ENCODE measurements at regions not wholly inside any gene's neighbourhood (a gene's known extent, or its start where the extent isn't known, plus 50 kb on each side); places are given as distances from the start of the nearest gene placed in this dataset.
A peak's percentile ranks its signal among the peaks of the same experiment; 100 is the strongest.

DNA sequence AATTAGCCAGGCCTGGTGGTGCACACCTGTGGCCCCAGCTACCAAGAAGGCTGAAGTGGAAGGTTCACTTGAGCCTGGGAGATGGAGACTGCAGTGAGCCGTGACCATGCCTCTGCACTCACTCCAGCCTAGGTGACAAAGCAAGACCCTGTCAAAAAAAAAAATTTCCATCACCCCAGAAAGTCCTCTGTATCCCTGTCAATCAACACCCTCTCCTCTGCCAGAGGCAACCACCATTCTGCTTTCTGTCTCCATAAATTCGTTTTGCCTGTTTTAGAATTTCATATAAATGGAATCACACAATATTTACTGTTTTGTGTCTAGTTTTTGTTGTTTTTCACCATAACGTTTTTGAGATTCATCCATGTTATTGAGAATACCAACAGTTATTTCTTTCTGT is 141.6 kb upstream of the SLC45A1 start:
- peak in 1 of 10 donors; percentile 24 for DNase-seq
- intact Hi-C loops (cut with DNase I), result no loop called here

DNA sequence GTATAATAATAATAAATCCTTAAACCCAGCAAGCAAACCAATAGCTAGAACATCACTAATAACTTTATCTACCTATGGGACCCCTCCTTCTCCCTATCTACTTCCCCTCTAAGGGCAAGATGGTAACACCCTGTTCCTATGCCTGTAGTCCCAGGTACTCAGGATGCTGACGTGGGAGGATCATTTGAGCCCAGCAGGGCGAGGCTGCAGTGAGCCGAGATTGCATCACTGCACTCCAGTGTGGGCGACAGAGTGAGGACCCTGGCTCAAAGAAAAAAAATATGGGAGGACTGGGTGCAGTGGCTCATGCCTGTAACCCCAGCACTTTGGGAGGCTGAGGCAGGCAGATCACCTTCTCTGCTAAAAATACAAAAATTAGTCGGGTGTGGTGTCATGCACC is 143.1 kb upstream of the SLC45A1 start:
- peak in 1 of 10 donors; percentile 26 for DNase-seq
- intact Hi-C loops (cut with DNase I), result no loop called here

DNA sequence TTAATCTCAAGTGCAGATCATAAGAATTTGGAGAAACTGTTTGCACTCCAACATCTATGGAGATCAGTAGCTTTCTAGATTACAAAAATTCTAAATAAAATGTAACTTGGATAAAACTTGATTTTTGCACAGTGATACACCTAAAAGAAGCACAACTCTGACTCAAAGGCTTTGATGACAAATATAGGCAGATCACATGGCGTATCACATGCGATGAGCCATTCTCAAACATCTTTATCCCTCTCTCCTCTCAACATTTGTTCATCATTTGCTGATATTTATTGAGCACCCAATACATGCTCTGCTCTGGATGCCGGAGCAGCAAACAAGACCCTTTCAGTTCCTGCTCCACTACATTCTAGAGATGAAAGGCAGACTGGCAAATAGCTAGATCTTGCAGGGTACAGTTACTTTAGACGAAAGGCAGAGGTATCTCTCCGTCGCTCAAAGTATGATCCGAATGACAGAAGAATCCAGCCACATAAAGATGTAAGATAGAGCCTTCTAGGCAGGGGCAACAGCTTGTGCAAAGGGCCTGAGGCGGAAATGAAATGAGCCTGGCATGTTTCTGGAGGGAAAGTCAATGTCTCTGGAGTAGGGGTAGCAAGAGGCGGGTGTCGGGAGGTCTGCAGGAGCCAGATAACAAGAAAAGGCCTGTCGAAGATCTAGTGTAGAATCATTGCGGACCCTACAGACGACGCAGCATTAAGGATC is 145.8 kb upstream of the ERRFI1 start:
- peak in 1 of 10 donors; percentile 1 for DNase-seq
- intact Hi-C loops (cut with DNase I), result no loop called here

DNA sequence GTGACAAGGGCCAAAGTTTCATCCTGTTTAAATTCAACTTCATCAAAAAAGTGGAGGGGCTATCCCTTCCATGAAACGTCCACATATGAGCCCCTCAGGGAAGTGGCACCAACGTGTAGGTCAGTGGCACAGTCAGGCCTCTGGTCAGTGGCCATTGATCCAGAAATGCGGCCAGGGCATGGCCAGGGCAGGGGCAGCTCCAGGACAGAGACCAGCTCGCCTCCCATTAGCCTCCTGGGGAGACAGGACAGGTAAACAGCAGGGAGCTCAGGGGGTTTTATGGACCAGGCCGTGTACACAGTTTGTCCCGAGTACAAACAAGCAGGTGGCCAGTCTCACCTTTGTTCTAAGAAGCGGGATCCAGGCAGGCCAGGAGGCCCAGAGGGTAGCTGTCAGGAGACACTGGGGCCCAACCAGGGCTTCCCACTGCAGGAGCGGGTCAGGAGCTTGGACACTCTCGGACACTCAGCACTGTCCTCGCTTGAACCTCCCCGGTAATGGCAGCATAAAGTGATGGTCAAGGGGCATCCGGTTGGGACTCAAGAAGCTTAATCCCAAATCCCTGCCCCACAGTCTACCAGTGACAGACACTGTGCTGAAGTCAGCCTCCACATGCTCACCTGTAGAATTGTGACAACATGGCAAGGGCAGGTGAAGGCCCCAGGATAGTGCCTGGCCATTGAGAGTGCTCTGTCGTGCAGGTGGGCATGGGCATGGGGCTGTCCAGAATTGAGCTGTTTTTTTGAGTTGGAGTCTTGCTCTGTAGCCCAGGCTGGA is 144.1 kb upstream of the ERRFI1 start:
- peak in 3 of 10 donors; percentile 65 to 72 (median 69) for DNase-seq
- intact Hi-C loops (cut with DNase I), result no loop called here

DNA sequence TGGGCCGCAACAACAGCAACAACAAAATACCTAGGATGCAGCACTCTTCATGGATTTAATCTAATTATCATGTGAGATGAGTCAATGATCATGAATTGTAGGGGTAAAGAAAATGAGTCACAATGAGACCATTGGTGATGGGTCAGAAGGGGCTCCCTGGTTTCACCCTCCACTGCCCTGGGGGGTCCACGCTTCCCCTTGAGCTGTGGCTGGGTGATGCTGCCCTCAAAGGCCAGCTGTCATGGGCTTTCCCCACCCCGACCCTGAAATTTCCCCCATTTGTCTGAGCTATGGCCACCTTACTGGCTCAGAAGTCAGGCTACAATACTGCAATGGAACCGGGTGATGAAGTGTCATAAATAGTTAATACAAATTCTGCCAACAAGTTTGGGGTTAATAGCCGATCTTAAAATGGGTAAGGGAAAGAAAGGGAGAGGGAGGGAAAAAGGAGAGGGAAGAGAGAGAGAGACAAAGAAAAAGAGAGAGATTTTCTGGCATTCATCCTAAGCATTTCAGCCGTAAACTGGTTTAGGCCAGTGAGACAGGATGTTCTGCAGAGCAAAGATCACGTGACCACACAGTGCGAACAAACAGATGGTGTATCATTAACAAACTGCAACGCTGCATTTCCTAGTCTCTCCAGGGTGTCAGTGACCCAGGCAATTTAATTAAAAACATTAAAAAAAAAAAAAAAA is 143.4 kb upstream of the ERRFI1 start:
- intact Hi-C loops (cut with DNase I), result no loop called here
- DNase-seq, result peak in 5 of 10 donors; percentile 20 to 74 (median 40)

DNA sequence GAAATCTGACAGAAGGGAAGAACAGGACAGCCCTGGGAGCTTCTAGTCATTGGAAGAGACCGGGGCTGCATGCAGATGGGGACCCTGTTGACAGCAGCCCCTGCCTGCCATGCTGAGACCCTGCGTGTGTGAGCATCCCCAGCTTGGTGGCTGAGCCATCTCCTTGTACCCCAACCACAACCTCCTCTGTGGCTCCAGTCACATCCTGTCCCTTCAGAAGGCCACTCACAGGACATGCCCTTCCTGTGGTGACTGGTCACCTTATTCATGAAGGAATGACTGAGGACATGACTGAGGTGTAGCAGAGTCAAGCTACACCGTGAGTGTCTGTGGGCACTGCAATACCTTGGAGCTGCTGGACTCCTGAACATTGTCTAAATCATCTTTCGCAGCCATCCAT is 141.8 kb upstream of the ERRFI1 start:
- peak in 2 of 10 donors; percentile 17 to 51 for DNase-seq
- intact Hi-C loops (cut with DNase I), result no loop called here

DNA sequence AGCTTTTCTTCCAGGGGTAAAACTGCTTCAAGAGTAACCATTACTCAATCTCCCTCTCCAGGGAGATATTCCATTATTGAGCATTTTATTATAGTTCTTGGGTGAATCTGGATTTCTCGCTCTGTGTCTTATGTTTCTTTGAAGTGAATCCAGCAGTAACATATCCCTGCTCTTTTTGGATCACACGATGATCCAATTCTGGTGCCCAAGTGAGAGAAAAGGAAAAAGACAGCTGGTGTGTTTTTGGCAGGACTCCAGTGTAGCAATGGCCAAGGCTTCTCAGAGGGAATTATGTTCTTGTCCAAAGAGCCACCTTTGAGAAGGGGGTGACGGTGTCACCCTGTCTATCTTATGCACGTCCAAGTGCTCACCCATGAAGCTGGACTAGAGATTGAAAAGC is 140.3 kb upstream of the ERRFI1 start:
- peak in 3 of 10 donors; percentile 21 to 44 (median 29) for DNase-seq
- intact Hi-C loops (cut with DNase I), result no loop called here

DNA sequence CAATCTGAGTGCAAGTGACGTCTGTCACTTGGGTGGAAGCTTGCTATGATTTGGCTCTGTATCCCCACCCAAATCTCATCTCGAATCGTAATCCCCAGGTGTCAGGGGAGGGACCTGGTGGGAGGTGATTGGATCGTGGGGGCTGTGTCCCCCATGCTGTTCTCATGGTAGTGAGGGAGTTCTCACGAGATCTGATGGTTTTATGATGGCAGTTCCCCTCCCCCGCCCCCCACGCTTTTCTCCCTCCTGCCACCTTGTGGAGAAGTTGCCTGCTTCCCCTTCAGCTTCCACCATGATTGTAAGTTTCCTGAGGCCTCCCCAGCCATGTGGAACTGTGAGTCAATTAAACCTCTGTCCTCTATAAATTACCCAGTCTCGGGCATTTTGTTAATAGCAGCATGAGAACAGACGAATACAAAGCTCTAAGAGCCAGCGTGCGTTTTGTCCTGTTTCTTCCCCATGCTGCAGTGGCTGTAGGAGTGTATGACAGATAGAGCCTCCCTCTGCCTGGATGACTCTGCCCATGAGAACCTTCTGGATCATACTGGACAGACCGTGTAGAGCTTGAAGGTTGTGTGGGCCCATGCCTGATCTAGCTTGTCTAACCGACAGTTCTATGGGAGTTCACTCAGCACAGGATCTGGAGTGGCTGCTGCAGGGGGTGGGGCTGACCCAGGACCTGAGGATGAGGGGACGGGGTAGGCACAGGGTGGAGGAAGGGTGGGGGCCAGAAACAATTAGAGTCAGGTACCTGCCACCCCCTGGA is 139.7 kb upstream of the ERRFI1 start:
- intact Hi-C loops (cut with DNase I), result no loop called here
- DNase-seq, result peak in 2 of 10 donors; percentile 62 to 64

DNA sequence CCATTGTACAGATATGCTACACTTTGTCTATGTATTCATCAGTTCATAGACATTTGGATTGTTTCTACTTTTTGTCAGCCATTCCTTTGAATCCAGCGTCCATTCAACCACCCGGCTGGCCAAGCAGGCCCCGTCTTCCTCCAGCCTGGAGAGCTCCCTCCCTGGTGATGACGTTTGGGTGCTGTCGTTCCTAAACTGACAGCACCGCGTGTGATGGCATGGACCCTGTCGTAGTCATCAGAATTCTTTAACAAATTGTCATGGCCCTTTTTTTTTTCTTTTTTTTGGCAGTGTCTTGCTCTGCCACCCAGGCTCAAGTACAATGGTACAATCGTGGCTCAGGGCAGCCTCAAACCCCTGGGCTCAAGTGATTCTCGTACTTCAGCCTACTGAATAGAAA is 138.6 kb upstream of the ERRFI1 start:
- intact Hi-C loops (cut with DNase I), result no loop called here
- peak in 2 of 10 donors; percentile 28 to 32 for DNase-seq

DNA sequence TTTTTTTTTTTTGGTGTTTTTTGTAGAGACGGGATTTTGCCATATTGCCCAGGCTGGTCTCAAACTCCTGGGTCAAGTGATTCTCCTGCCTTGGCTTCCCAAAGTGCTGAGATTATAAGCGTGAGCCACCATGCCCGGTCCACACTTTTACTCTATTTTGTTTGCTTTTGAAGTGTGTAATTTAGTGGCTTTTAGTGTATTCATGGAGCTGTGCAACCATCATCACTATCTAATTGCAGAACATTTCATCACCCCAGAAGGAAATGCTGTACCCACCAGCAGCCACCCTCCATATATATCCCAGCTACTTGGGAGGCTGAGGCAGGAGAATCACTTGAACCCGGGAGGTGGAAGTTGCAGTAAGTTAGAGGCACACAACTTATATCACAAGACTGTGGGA is 136.9 kb upstream of the ERRFI1 start:
- peak in 2 of 10 donors; percentile 3 to 24 for DNase-seq
- intact Hi-C loops (cut with DNase I), result no loop called here

DNA sequence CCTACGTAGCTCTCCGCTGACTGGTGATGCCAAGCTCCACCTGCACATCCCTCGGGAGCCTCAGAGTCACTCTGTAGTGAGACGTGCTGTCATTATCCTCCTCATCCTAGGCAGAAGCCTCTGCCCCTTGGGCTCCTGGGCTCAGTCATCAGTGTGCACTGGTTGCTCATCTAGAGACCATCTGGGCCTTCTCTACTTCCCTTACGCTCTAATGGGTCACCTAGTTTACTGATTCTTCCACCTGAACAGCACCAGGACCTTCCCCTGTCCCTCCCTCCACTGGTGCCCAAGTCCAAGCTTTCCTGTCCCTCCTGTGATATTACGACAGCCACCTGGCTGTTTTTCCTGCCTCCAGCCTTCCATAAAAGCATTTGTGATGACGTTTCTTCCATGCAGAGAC is 136.1 kb upstream of the ERRFI1 start:
- DNase-seq, result peak in 1 of 10 donors; percentile 11
- intact Hi-C loops (cut with DNase I), result no loop called here

DNA sequence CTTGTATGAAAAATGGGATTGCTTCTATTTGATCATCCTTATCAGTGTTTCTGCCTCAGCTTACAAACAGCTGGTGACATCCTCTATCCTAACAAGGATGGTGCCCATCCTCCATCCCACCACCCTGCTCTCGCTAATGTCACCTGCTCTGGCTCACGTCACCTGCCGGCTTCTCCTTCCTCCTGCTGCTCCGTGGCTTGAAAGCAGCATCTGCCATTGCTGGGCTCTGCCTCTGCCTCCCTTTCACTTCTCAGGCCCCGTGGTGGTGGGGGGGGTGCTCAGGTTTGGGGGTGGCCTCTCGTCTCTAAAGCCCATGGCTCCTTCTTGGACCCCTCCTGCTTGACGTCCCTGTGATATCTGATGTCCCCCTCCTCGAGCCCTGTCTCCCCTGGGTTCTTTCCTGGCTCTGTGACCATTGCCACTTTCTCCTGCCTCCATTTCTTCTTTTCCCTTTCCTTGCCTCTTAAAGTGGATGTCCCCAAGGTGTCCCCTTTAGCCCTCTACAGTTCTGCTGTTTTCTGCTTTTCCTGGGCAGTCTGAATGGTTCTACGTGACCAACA is 135.5 kb upstream of the ERRFI1 start:
- intact Hi-C loops (cut with DNase I), result no loop called here

DNA sequence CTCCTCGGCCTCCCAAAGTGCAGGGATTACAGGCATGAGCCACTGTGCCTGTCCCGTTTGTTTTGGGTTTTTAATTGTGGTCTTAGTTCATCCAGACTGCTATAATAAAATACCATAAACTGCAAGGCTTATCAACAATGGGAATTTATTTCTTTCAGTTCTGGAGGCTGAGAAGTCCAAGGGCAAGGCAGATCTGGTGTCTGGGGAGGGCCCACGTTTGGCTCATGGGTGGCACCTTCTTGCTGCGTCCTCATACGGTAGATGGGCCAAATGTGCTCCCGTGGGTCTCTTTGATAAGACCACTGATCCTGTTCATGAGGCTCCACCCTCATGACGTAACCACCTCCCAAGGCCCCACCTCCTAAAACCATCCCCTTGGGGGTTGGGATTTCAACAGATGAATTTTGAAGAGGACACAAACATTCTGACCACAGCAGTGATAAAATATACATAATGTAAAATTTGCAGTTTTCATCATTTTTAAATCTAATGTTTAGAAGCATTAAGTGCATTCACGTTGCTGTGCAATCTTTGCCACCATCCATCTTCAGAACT is 133.4 kb upstream of the ERRFI1 start:
- peak in 1 of 10 donors; percentile 19 for DNase-seq
- intact Hi-C loops (cut with DNase I), result no loop called here

More for the DNA sequence above, 135.5 kb upstream of the ERRFI1 start:
- DNase-seq, result peak in 2 of 10 donors; percentile 18 to 38

DNA sequence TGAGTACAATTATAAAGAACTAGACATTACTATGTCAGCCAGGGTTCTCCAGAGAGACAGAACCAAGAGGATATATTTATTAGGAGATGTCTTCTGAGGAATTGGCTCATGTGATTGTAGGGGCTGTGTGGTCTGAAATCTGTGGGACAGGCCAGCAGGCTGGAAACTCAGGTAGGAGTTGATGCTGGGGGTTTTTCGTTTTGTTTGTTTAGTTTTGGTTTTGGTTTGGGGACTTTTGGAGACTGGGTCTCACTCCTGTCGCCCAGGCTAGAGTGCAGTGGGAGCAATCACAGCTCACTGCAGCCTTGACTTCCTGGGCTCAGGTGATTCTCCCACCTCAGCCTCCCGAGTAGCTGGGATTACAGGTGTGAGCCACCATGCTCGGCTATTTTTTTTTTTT is 132.9 kb upstream of the ERRFI1 start:
- peak in 1 of 10 donors; percentile 16 for DNase-seq
- intact Hi-C loops (cut with DNase I), result no loop called here

DNA sequence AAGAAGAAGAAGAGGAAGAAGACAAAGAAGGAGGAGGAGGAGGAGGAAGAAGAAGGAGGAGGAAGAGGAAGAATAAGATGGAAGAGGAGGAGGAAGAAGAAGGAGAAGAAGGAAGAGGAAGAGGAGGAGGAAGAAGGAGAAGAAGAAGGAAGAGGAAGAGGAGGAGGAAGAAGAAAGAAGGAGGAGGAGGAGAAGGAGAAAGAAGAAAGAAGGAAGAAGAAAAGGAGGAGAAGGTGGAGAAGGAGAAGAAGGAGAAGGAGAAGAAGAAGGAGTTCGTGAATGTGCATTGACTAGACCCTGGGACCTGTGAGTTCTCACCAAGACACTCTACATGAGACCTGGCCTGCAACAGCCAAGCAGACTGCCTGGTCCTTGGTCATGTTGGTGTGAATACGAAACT is 131.7 kb upstream of the ERRFI1 start:
- intact Hi-C loops (cut with DNase I), result no loop called here

DNA sequence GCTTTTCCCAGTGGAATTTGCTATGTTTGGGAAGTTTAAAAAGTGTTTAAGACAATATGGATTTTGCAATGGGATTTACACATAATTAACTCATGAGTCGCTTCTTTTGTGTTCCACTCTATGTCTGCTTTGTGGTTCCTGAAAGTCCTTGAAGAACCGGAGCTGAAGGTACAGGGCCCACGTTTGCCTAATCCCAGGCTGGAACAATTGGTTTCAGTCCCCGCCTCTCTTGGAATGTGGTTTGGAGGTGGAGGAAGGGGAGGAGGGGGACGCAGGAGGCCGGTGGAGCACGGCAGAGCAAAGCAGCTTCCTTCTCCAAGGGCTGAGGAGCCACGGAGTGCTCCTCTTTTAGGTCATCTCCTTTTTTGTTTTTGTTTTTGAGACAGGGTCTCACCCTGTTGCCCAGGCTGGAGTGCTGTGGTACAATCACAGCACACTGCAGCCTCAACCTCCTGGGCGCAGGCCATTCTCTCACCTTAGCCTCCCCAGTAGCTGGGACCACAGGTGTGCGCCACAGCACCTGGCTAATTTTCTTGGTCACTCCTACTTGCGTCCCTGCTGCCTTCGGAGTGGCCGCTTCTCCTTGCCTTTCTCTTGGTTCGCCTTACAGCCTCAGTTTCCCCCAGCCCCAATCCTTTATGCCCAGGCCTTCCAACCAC is 129.5 kb upstream of the ERRFI1 start:
- peak in 1 of 10 donors; percentile 20 for DNase-seq
- intact Hi-C loops (cut with DNase I), result no loop called here

More for the DNA sequence above, 131.7 kb upstream of the ERRFI1 start:
- DNase-seq, result peak in 1 of 10 donors; percentile 1

DNA sequence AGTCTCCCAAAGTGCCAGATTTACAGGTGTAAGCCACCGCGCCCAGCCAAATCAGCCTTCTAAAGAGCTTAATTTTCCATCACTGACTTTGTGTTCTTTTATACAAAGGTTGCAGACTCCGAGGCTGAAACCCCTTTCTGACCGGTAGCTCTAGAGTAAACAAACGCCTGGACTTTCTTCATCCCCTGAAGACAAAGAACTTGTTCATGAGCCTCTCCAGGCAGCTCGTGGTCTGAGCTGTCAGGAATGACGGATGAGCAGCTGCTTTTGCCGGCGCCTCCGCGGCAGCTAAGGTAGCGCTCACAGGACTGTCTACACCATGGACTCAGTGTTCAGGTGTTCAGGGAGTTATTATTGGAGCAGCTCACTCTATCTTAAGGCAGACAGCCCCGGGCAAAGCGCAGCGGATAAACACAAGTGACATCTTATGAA is 128.5 kb upstream of the ERRFI1 start:
- intact Hi-C loops (cut with DNase I), result no loop called here
- DNase-seq, result peak in 1 of 10 donors; percentile 61

DNA sequence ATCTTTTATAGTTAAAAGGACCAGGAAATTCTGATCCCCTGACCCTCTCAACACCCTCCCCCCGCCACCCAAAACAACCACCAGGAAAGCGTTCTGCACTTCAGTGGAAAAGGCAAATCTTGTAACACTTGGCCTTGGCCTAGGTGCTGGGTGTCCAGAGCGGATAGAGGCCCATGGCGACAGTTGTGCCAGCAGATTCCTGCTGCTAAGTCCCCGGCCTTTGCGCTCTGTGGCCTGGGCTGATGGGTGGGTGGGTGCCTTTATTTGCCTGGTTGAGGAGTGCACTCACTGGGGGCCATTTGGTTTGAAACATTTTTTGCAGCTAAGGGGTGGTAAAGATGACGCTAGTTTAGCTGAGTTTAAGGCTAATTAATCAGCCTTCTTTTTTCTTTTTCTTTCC is 127.9 kb upstream of the ERRFI1 start:
- peak in 1 of 10 donors; percentile 5 for DNase-seq
- intact Hi-C loops (cut with DNase I), result no loop called here

Data from posterior cingulate gyrus (tissue), 11 donors.